NK-92 (cell line): ENCODE measurements at regions not wholly inside any gene's neighbourhood (a gene's known extent, or its start where the extent isn't known, plus 50 kb on each side); places are given as distances from the start of the nearest gene placed in this dataset.

Experiments used
- DNase-seq: peaks from one replicate; lab custom pipeline; 2025; ENCODE audit not compliant: unreplicated experiment; lab: John Stamatoyannopoulos, UW

DNA sequence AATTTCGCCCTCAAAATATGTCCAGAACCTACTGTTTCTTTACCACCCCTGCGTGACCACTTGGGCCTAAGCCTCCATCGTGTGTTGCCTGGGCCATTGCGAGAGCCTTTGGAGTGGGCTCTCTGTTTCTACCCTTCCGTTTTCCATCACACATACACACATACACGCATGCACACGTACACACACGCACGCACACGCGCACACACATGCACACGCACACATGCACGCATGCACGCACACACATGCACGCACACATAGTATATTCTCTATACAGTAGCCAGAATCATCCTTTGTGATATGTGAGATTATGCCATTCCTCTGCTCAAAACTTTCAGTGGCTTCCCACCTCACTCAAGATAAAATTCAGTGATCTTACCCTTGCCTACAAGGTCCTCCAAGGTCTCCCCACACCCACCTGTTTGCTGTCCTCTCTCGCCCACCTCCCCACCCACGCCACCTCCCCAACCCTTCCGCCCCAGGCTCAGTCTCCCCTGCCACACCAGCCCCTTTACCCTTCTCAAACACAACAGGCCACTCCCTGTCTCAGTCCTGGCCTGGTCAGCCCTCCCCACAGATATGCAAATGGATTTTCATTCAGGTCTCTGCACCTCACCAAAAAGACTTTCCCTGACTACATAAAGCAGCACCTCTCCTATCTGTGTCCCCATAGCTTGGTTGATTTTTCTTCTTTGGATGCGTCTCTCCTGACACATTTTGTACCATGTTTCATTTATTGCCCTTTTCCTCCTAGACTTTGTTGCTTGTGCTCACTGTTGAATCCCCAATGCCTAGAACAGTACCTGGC lies 559.6 kb downstream of the CD83 start:
- no peak for DNase-seq

DNA sequence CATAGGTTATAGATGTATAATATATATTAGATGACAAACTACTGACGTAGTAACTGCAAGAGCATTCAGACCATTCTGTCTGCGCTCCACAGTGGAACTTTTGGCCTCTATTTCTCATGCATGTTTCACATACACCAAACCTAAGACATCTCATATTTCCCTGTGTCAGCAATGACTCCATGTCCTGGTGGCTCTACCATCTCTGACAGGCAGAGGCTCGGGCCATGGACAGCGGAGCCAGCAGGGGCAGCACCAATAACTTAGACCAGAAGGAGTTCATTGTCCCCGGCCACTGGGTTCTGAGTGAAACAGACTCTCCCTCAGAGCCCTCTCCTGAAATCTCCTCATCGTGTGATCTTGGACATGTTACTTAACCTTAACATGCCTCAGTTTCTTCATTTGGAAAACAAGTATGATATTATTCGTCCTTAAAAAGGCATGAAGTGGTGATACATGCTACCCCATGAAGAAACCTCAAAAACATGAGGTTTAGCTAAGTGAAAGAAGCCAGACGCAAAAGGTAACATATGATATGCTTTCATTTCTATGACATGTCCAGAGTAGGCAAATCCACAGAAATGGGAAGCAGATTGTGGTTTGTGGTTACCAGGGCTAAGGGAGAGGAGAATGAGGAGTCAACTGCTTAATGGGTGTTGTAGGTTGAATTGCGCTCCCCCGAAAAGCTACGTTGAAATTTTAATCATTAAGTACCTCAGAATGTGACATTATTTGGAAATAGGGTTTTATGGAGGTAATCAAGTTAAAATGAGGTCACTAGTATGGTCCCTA lies 564.0 kb upstream of the JARID2 start:
- no peak for DNase-seq

- DNase-seq = no peak
Measured at GRCh38 chr6:14682812-14683211, 563.1 kb upstream of the JARID2 start.

DNA sequence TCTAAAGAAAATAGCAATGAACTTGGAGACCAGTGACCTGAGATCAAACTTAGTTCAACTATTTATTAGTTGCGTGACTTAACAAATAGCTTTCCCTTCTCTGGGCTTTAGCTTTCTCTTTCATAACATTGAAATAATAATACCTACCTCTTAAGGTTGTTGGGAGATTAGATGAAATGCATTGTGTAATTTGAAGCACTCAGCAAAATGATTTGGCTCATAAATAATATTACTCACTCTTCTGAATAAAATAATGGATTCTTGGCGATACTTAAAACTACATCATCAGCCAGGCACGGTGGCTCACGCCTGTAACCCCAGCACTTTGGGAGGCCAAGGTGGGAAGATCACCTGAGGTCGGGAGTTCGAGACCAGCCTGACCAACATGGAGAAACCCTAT lies 556.2 kb upstream of the JARID2 start:
- DNase-seq = no peak

DNA sequence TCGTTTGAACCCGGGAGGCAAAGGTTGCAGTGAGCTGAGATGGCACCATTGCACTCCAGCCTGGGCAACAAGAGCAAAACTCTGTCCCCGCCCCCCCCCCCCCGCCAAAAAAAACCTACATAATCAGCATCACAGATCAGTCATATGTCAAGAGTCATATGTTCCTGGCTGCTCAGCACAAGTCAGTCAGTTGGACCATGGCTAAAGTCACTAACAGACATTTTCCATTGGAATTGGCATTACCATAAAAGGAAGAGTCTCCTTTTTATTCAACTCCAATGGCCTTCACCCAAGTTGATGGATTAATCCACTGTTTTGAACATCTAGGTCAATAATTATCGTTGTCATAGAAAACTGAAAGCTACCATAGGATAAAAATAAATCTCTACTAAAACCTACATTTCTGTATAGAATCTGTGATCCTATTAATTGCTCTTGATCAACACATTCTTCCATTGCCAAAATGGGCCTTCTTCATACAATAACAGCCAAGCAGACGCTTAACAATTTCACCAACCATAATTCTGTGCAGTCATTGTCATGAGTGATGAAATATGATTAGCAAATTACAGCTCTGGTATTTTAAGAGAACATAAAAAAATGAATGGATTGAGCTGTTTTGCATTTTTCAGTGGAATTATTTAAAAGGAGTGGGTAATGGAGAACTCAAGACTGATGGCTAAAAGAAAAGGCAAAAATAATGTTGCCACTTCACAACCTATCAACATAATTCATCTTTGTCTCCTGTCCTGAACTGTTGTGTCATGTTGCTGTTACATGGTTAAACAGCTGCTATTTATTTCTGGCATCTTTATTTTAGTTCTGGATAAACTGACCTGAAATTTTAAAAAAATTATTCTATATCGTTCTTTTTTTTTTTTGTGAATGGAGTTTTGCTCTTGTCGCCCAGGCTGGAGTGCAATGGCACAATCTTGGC lies 555.5 kb upstream of the JARID2 start:
- no peak for DNase-seq

DNA sequence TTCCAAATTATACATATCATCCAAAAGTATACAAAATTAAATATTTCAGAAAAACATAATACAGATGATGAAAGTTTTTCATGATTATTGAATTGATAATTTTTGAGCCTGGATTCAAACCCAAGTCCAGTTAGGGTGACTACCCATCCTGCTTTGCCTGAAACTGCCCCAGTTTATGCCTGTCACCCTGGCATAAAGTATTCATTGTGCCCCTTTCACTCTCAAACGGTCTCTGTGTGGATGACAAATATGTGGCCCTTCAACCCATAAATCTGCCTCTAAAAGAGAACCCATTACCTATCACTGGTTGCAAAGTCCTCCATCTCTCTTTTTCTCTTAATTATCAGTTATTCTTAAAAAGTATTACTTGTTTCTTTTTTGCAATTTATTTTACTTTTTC lies 553.7 kb upstream of the JARID2 start:
- DNase-seq = no peak

DNA sequence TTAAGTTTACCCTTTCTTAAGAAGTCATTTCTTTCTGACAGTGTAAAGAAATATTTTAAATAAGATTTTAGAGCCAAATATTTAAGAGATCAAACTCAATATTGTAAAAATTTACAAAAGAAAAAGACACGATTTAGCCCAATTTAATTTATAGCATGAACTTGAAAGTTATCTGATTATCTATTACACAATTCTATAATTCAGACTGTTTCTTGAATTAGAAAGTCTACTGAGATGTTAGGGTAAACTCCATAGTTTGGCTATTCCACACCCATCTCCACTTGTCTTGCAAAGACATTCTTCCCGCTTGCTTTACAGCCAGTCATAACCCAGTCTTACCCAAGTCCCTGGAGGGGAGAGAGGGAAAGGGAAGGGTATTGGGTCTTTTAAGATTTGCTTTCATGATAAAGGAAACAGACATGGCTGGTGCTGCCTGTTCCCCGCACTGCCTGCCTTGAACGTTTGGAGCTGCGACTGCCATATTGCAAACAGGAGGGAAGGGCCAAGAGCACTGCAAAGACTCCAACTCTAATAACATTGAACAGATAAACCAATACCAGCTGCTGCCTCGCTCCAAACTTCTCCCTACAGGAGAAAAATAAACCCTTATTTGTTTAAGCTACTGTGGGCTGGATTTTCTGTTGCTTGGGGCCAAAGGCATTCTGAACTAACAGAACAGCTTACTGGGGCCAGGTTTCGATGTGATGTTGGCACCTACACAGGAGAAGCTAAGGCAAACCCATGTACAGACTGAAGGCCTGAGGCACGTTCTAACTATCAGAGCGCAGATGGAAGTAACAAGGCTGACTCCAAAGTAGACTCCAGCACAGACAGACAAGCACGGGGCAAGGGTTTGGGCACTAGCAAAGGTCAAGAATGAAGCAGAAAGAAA lies 552.3 kb upstream of the JARID2 start:
- no peak for DNase-seq

GRCh38 chr6:14694308-14694707 lies 551.6 kb upstream of the JARID2 start:
- no peak for DNase-seq

DNA sequence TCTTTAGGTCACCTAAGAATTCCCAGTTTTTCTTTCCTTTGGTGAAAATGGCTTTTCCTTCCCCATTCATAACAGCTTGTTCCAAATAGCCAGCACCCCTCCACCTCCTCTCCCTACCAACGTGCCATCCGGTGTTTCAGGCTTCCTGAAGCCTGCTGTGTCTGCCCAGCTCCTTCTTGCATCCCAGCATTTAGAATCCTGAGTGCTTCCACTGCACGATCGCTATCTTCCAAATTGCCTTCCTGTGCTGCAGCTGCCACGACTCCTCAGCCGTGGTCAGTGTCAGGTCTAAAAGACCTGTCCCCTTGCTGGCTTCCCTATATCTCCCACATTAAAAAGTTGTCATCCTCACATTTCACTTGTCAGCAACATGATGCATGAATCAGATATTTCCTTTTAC lies 550.3 kb upstream of the JARID2 start:
- no peak for DNase-seq

GRCh38 chr6:14696367-14696766 lies 549.5 kb upstream of the JARID2 start:
- no peak for DNase-seq

DNA sequence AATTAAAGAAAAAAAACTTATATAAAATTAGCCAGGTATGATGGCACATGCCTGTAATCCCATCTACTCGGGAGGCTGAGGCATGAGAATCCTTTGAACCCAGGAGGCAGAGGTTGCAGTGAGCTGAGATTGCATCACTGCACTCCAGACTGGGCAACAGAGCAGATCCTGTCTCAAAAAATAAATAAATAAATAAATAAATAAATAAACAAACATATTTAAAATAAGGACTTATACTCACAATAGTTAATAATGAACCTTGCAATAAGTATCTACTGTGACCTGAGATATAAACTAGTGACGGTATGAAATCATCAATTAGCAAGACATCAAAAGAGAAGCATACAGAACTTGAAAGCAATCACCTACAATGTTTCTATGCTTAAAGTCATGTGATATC lies 548.4 kb upstream of the JARID2 start:
- DNase-seq = no peak

- DNase-seq = no peak
Measured at GRCh38 chr6:14699803-14700601, 545.9 kb upstream of the JARID2 start.

DNA sequence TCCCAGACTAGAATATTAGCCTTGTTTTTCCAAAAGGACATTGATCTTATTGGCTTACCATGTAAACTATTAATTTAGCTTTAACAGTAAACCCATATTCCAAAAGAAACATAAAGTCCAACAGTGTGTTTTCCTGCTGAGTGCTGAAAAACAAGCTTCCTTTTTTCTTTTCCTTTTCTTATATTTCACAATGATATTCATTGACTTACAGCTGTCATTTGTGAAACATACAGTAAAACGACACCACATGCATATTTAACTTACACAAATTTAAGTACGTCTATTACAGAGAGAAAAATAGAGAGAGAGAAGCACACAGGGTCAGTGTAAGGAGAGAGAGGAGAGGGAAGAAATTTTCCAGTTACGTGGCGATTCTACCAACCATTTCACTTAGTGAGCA lies 543.9 kb upstream of the JARID2 start:
- DNase-seq = no peak

GRCh38 chr6:14702678-14703077 lies 543.2 kb upstream of the JARID2 start:
- DNase-seq = no peak

GRCh38 chr6:14703586-14703985 lies 542.3 kb upstream of the JARID2 start:
- no peak for DNase-seq

DNA sequence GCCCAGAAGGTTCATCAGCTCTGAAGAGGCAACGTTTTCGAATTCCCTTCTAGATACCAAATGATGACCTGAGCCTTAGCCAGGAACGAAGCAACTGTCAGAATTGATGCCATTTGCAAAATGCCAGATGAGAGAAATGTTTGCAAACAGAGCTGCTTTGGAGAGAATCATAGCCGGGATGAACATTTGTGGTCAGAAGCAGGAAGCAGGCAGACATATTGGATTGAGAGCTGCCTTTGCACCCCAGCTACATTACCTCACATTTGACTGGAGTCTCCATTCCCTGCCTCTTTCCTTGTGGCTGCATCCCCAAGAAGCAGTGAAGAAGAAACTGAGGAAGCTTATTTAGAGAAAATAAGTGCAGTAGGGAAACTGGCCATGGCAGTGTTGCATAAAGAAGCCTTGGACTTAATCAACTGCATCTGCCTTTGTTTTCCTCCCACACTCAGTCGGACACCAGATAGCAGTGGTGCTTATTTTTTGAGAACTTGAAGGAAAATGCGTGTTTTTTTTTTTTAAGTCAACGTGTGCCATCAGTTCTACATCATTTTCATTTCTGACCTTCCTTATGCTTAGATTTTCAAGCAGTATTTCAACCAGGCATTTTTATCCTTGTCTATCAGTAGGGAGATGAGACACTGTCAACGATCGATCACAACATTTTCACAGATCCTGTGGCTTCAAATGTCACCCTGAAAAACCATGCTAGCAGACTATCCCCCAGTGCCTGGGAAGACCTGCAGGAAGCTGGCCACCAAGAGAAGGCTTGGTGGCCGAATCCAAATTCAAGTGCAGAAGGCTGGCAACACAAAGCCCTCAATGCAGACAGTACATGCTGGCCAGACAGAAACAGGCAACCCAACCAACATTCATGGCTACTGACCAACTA lies 541.2 kb upstream of the JARID2 start:
- DNase-seq = no peak

DNA sequence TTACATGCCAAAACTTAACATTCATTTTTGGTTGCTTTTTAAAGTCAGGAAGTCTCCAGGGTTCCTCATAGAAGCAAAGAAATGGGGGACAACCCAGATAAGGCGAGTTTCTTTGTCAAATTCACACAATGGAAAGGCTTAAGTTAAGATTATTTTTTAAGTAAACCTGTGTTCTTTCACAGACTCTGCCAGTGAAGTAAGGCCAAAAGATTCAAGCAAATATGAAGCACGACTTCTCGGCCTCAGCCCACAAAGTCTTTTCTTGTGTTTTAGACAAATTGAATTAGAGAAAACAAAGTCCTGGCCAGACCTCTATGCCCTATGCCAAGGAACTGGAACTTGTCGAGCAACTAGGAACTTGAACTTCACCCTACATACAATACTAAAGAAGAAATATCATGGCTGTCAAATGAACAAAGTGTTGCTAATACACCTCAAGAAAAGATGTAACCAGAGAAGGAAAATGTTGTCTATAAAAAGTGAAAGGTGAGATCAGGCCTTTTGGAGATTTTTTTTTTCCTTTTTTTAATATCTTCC lies 540.0 kb upstream of the JARID2 start:
- DNase-seq = no peak

- DNase-seq = no peak
Measured at GRCh38 chr6:14706378-14706929, 539.4 kb upstream of the JARID2 start.
